ENCODE measurements at regions not wholly inside any gene's neighbourhood (a gene's known extent, or its start where the extent isn't known, plus 50 kb on each side); places are given as distances from the start of the nearest gene placed in this dataset.
A peak's percentile ranks its signal among the peaks of the same experiment; 100 is the strongest.

DNA sequence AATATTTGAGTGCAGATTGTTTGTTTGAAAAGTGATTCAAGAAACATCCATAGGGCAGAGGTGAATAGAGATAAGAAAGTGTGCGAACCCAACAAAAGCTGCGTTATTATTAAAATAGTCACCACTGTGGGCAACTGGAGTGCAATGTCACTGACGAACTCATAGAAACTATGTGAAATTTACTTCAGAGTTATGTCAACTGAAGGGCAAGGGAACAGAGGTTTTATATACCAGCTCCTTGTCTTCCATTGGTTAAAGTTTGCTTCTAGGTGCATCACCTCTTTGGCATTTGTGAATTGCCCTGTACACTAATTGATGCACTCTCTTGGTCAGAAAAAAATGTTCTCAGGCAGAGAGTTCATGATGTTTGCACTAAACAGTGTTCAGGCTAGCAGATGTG, 110.5 kb upstream of the NYAP2 start:
- H3K27me3 Mint-ChIP-seq (ENCODE audit: low read depth) = no peaks in the 10 kb centered on the region
- H3K9me3 Mint-ChIP-seq (ENCODE audit: low read depth) = peaks cover 10% of the 10 kb centered on the region
- no peak overlapping the region for H3K27ac Mint-ChIP-seq (ENCODE audit: unreplicated experiment)
- DNase-seq (ENCODE audit: low spot score) = no peak
- TF ChIP-seq, protein P1, sequence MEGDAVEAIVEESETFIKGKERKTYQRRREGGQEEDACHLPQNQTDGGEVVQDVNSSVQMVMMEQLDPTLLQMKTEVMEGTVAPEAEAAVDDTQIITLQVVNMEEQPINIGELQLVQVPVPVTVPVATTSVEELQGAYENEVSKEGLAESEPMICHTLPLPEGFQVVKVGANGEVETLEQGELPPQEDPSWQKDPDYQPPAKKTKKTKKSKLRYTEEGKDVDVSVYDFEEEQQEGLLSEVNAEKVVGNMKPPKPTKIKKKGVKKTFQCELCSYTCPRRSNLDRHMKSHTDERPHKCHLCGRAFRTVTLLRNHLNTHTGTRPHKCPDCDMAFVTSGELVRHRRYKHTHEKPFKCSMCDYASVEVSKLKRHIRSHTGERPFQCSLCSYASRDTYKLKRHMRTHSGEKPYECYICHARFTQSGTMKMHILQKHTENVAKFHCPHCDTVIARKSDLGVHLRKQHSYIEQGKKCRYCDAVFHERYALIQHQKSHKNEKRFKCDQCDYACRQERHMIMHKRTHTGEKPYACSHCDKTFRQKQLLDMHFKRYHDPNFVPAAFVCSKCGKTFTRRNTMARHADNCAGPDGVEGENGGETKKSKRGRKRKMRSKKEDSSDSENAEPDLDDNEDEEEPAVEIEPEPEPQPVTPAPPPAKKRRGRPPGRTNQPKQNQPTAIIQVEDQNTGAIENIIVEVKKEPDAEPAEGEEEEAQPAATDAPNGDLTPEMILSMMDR (IDR thresholded peaks at IDR 0.05) = no peak
- no peaks in the 10 kb centered on the region for H3K4me1 Mint-ChIP-seq (ENCODE audit: low read depth)
- no peak overlapping the region for H3K4me3 Mint-ChIP-seq (ENCODE audit: unreplicated experiment)
- H3K36me3 Mint-ChIP-seq (ENCODE audit: low read depth) = no peaks in the 10 kb centered on the region

DNA sequence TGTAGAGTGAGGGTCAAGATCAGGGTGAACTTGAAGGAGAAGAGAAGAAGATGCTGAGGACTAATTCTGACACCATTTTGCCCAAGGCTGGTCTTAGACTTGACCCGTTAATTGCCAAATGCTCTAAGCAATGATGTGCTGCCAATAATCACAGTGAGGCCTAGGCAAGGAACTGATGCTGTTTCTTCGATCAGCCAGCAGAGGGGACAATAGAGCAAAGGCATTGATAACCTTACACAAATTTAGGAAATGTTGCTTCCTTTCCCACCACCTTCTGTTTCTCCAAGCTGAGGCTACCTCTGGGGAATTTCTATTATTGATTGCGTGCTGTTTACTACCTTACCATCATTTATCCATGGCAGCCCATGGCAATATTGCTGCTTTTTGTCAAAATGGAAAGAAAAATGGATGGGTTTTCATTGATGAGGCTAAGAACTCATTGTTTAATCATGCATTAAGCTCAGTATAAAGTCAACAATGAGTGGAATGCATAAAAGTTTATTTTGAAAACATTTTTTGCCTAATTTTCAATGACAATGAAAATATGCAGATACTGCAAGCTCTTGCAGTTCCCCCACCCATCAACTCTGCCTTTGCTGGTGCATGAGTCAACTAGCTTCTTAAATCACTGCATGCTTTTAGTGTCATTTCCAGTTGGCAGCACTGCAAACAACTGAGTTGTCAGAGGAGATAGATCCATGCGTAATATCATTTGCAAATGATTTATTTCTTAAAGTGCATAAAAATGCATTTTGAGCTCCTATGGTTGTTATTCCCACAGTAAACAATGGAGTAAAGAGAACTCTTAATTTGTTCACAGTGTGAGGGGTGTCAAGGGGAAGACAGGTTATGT, 116.4 kb upstream of the NYAP2 start:
- no peaks in the 10 kb centered on the region for H3K4me1 Mint-ChIP-seq (ENCODE audit: low read depth)
- no peak for DNase-seq (ENCODE audit: low spot score)
- H3K27ac Mint-ChIP-seq (ENCODE audit: unreplicated experiment) = no peak overlapping the region
- no peaks in the 10 kb centered on the region for H3K36me3 Mint-ChIP-seq (ENCODE audit: low read depth)
- H3K27me3 Mint-ChIP-seq (ENCODE audit: low read depth) = no peaks in the 10 kb centered on the region
- H3K9me3 Mint-ChIP-seq (ENCODE audit: low read depth) = peaks cover 6% of the 10 kb centered on the region
- no peak overlapping the region for H3K4me3 Mint-ChIP-seq (ENCODE audit: unreplicated experiment)
- TF ChIP-seq, protein P1 (IDR thresholded peaks at IDR 0.05) = peak; percentile 87

DNA sequence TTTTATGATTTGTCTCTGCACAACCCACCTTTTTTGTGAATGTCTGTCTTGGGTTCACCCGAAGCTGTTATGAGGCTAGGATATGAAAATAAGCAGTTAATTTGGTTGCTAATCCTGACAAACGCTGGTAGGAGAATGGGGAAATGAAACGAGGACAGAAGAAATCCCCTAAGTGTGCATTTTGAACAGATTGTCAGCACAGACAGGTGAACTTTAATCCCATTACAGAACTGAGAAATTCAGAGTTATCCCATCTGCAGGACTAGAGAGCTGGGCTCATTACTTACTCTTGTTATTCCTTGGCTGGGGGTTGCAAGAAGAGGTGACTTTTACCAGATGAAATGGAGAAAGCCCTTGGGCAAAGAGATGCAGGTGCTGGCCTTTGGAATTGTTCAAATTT, 123.3 kb upstream of the NYAP2 start:
- TF ChIP-seq, protein P1 (IDR thresholded peaks at IDR 0.05) = no peak
- Mint-ChIP-seq H3K27ac (ENCODE audit: unreplicated experiment) (no peak overlapping the region), H3K4me3 (ENCODE audit: unreplicated experiment) (no peak overlapping the region), H3K27me3 (ENCODE audit: low read depth) (no peaks in the 10 kb centered on the region), H3K4me1 (ENCODE audit: low read depth) (no peaks in the 10 kb centered on the region), H3K9me3 (ENCODE audit: low read depth) (peaks cover 10% of the 10 kb centered on the region), H3K36me3 (ENCODE audit: low read depth) (no peaks in the 10 kb centered on the region)
- DNase-seq (ENCODE audit: low spot score) = no peak

DNA sequence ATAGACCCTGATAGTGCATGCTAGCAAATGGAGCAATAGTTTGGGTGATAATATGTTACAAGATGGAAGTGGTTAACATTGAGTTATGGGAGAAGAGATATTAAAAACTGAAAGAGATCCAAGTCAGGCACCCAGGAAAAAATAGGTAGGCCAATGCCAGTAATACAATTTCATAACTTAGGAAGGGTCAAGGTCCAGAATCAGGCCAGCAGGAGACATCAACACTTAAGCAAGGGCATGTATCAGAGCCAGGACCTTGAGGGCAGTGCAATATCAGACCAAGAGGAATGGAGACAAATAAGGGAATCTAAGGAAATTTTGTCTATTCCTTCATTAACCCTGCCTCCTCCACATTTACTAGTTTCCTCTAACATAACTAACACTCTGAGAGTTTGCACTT, 124.1 kb upstream of the NYAP2 start:
- TF ChIP-seq, protein P1 (IDR thresholded peaks at IDR 0.05) = no peak
- peaks cover 5% of the 10 kb centered on the region for H3K4me1 Mint-ChIP-seq (ENCODE audit: low read depth)
- DNase-seq (ENCODE audit: low spot score) = no peak
- H3K27me3 Mint-ChIP-seq (ENCODE audit: low read depth) = no peaks in the 10 kb centered on the region
- H3K36me3 Mint-ChIP-seq (ENCODE audit: low read depth) = no peaks in the 10 kb centered on the region
- H3K4me3 Mint-ChIP-seq (ENCODE audit: unreplicated experiment) = no peak overlapping the region
- H3K9me3 Mint-ChIP-seq (ENCODE audit: low read depth) = peaks cover 7% of the 10 kb centered on the region
- H3K27ac Mint-ChIP-seq (ENCODE audit: unreplicated experiment) = no peak overlapping the region

DNA sequence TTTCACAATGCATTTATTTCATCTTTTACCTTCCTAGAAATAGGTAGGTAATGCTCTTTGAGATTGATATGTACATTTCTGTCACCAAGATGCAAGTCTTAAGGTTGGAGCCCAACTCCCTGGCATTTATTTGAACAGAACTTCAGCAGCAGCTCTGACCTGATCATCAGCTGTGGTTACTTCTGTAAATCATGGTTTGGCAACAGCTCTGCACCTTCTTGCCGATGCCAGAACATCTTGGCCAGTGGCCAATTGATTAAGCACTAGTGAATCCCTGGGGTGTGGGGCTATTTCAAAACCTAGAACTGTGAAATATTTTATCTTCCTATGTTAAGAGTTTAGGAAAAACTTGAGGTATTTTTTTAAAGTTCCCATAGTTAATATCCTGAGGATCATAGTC, 124.8 kb upstream of the NYAP2 start:
- no peaks in the 10 kb centered on the region for H3K36me3 Mint-ChIP-seq (ENCODE audit: low read depth)
- H3K27ac Mint-ChIP-seq (ENCODE audit: unreplicated experiment) = no peak overlapping the region
- peaks cover 5% of the 10 kb centered on the region for H3K9me3 Mint-ChIP-seq (ENCODE audit: low read depth)
- H3K27me3 Mint-ChIP-seq (ENCODE audit: low read depth) = no peaks in the 10 kb centered on the region
- TF ChIP-seq, protein P1 (IDR thresholded peaks at IDR 0.05) = no peak
- H3K4me3 Mint-ChIP-seq (ENCODE audit: unreplicated experiment) = no peak overlapping the region
- DNase-seq (ENCODE audit: low spot score) = no peak
- H3K4me1 Mint-ChIP-seq (ENCODE audit: low read depth) = peaks cover 5% of the 10 kb centered on the region
